ENCODE measurements at regions not wholly inside any gene's neighbourhood (a gene's known extent, or its start where the extent isn't known, plus 50 kb on each side); places are given as distances from the start of the nearest gene placed in this dataset.

- Histone ChIP-seq H3K27ac (ENCODE audit: low read depth in 2 of 2, low read length in 2 of 2) (no peak overlapping the region), H3K9ac (ENCODE audit: low read length in 3 of 3) (no peak overlapping the region), H3K27me3 (ENCODE audit: control insufficient read depth, insufficient read depth, low read length) (no peaks in the 10 kb centered on the region), H3K36me3 (ENCODE audit: control insufficient read depth in 2 of 3, insufficient read depth in 3 of 3, low read length in 3 of 3) (no peaks in the 10 kb centered on the region), H3K4me1 (ENCODE audit: control insufficient read depth in 2 of 3, insufficient read depth in 2 of 3, low read depth in 1 of 3, low read length in 3 of 3) (no peaks in the 10 kb centered on the region), H3K9me3 (ENCODE audit: control insufficient read depth in 2 of 3, insufficient read depth in 1 of 3, low read length in 3 of 3) (no peaks in the 10 kb centered on the region), H3K4me3 (ENCODE audit: low read length in 3 of 3) (no peak overlapping the region)
- DNase-seq (no peak), FAIRE-seq (no peak)
- TF ChIP-seq CTCF (IDR thresholded peaks at IDR 0.05; ENCODE audit: borderline replicate concordance, extremely low read depth, insufficient read depth), result no peak
- intact Hi-C loops (cut with DNase I), result no loop called here
Observed at GRCh38 chr4:179941911-179942310, 2301.3 kb upstream of the TENM3 start.

DNA sequence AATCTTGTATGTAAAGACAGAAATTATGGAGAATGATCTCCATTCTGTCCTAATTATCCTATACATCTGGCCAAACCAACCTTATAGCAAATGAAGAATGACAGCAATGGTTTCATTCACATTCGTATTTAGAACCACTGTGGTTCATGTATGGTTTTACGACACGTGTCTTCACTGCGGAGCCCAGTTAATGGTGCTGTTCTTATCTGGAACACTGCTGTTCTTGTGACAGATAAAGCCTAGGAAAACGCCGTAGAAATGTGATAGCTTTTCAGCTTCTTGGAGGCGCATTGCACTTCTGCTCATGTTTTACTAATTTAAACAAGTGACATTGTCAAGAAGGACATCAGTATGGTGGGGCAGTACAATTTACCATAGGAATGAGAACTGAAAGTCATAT, 2266.4 kb upstream of the TENM3 start:
- Histone ChIP-seq H3K4me3 (ENCODE audit: low read length in 3 of 3) (no peak overlapping the region), H3K27ac (ENCODE audit: low read depth in 2 of 2, low read length in 2 of 2) (no peak overlapping the region), H3K4me1 (ENCODE audit: control insufficient read depth in 2 of 3, insufficient read depth in 2 of 3, low read depth in 1 of 3, low read length in 3 of 3) (no peaks in the 10 kb centered on the region), H3K27me3 (ENCODE audit: control insufficient read depth, insufficient read depth, low read length) (no peaks in the 10 kb centered on the region), H3K36me3 (ENCODE audit: control insufficient read depth in 2 of 3, insufficient read depth in 3 of 3, low read length in 3 of 3) (no peaks in the 10 kb centered on the region), H3K9ac (ENCODE audit: low read length in 3 of 3) (no peak overlapping the region), H3K9me3 (ENCODE audit: control insufficient read depth in 2 of 3, insufficient read depth in 1 of 3, low read length in 3 of 3) (no peaks in the 10 kb centered on the region)
- FAIRE-seq (no peak), DNase-seq (no peak)
- intact Hi-C loops (cut with DNase I), result no loop called here
- no peak for TF ChIP-seq CTCF (IDR thresholded peaks at IDR 0.05; ENCODE audit: borderline replicate concordance, extremely low read depth, insufficient read depth)

DNA sequence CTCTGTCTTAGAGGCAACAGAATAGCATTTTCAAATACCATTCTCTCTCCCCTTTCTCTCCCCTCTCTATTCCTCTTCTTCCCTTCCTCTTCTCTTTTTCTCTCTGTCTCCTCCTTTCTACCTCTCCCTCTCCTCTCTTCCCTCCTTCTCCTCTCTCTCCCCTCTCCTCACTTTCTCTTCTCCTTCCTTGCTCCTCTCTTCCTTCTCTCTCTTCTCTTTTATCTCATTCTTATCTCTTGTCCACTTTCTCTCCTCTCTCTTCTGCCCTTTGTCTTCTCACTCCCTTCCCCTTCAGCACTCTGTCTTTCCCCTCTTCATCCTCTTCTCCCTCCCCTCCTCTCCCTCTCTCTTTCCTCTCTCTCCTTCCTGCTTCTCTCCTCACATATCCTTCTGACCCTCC, 2265.8 kb upstream of the TENM3 start:
- Histone ChIP-seq H3K4me3 (ENCODE audit: low read length in 3 of 3) (no peak overlapping the region), H3K36me3 (ENCODE audit: control insufficient read depth in 2 of 3, insufficient read depth in 3 of 3, low read length in 3 of 3) (no peaks in the 10 kb centered on the region), H3K9ac (ENCODE audit: low read length in 3 of 3) (no peak overlapping the region), H3K27ac (ENCODE audit: low read depth in 2 of 2, low read length in 2 of 2) (no peak overlapping the region), H3K27me3 (ENCODE audit: control insufficient read depth, insufficient read depth, low read length) (no peaks in the 10 kb centered on the region), H3K4me1 (ENCODE audit: control insufficient read depth in 2 of 3, insufficient read depth in 2 of 3, low read depth in 1 of 3, low read length in 3 of 3) (no peaks in the 10 kb centered on the region), H3K9me3 (ENCODE audit: control insufficient read depth in 2 of 3, insufficient read depth in 1 of 3, low read length in 3 of 3) (no peaks in the 10 kb centered on the region)
- DNase-seq (no peak), FAIRE-seq (no peak)
- TF ChIP-seq CTCF (IDR thresholded peaks at IDR 0.05; ENCODE audit: borderline replicate concordance, extremely low read depth, insufficient read depth), result no peak
- intact Hi-C loops (cut with DNase I), result no loop called here

DNA sequence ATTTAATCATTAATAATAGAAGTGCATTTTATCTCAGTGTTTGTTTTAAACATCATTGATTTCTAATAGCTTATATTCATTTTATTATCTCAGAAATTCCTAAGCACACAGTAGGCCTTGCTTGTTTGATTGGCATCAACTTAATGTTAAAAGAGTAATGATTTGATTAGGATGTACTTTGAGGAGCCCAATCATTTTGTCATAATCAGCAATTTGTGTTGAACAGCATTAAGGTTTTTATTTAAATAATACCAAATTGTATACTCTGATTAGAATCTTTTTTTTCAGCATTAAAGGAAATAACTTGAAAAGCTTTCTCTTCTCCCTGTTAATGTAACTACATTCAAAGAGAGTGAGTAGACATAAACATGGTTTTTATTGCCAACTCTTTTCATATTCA, 2262.0 kb upstream of the TENM3 start:
- FAIRE-seq, result no peak
- intact Hi-C loops (cut with DNase I), result no loop called here
- H3K27me3 ChIP-seq (ENCODE audit: control insufficient read depth, insufficient read depth, low read length), result no peaks in the 10 kb centered on the region
- no peak overlapping the region for H3K4me3 ChIP-seq (ENCODE audit: low read length in 3 of 3)
- no peak overlapping the region for H3K9ac ChIP-seq (ENCODE audit: low read length in 3 of 3)
- TF ChIP-seq CTCF (IDR thresholded peaks at IDR 0.05; ENCODE audit: borderline replicate concordance, extremely low read depth, insufficient read depth), result no peak
- no peaks in the 10 kb centered on the region for H3K36me3 ChIP-seq (ENCODE audit: control insufficient read depth in 2 of 3, insufficient read depth in 3 of 3, low read length in 3 of 3)
- no peak overlapping the region for H3K27ac ChIP-seq (ENCODE audit: low read depth in 2 of 2, low read length in 2 of 2)
- H3K4me1 ChIP-seq (ENCODE audit: control insufficient read depth in 2 of 3, insufficient read depth in 2 of 3, low read depth in 1 of 3, low read length in 3 of 3), result no peaks in the 10 kb centered on the region
- no peaks in the 10 kb centered on the region for H3K9me3 ChIP-seq (ENCODE audit: control insufficient read depth in 2 of 3, insufficient read depth in 1 of 3, low read length in 3 of 3)
- no peak for DNase-seq

All from kidney (tissue), 13 donors.